SK-N-MC (cell line): ENCODE measurements at regions not wholly inside any gene's neighbourhood (a gene's known extent, or its start where the extent isn't known, plus 50 kb on each side); places are given as distances from the start of the nearest gene placed in this dataset.

Experiments
- EZH2 ChIP-seq: fragments of 200-600 bp; sonication (generic); IDR thresholded peaks from one replicate; pipeline ENCODE4 v1.6.1; 2017; ENCODE audit warnings: antibody characterized with exemption
- FOXP2 ChIP-seq: optimal IDR thresholded peaks from 2 replicates; pipeline ENCODE3; 2011; ENCODE audit warnings: mild to moderate bottlenecking, moderate library complexity; ENCODE audit not compliant: insufficient read depth; ENCODE audit errors: extremely low read length, control extremely low read depth
- POLR2AphosphoS5 ChIP-seq: IDR thresholded peaks from 2 replicates; pipeline ENCODE4 v1.6.1; 2012; ENCODE audit warnings: mild to moderate bottlenecking, low read depth, low read length, borderline replicate concordance

DNA sequence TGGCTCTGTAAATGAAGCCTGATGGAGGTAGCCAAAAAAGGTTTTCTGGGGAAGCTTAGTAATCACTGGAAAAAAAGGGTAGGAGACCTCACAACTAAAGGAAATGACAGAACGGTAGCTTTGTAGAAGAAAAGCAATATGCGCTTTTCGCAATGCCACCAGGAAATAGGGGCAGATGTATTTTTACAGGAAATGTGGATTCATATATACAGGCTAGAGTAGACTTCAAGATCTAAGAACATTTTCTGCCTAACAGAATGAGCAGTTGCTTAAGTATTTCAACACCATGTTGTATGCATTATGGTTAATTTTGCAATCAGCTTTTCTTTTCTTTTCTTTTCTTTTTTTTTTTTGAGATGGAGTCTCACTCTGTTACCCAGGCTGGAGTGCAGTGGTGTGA lies 219.6 kb downstream of the CD83 start:
- TF ChIP-seq EZH2 (no peak), POLR2AphosphoS5 (no peak), FOXP2 (no peak)
